CD4-positive, alpha-beta T cell treated with Interleukin-15 for 4 hours (primary cell): ENCODE measurements at regions not wholly inside any gene's neighbourhood (a gene's known extent, or its start where the extent isn't known, plus 50 kb on each side); places are given as distances from the start of the nearest gene placed in this dataset.

ENCODE experiments used
- DNase-seq: peaks from one replicate; pipeline ENCODE4 v3.0.0-alpha.2; 2020; ENCODE audit warnings: low spot score

GRCh38 chrX:42519666-42520231 is 258.2 kb downstream of the PPP1R2C start:
- DNase-seq, result no peak

- no peak for DNase-seq
These were observed 262.0 kb downstream of the PPP1R2C start for GRCh38 chrX:42515939-42516338.

- DNase-seq, result no peak
These were observed 272.9 kb downstream of the PPP1R2C start for GRCh38 chrX:42505016-42505415.

- DNase-seq, result no peak
These were observed 278.3 kb downstream of the PPP1R2C start for GRCh38 chrX:42499620-42500019.

GRCh38 chrX:42497356-42497755 is 280.6 kb downstream of the PPP1R2C start:
- DNase-seq, result no peak

- DNase-seq, result no peak
These were observed 281.7 kb downstream of the PPP1R2C start for GRCh38 chrX:42496239-42496638.

- peak; percentile 14 for DNase-seq
These were observed 282.8 kb downstream of the PPP1R2C start for GRCh38 chrX:42495139-42495538.

- DNase-seq, result no peak
These were observed 286.6 kb downstream of the PPP1R2C start for GRCh38 chrX:42491137-42491907.

- DNase-seq, result no peak
These were observed 287.9 kb downstream of the PPP1R2C start for GRCh38 chrX:42490111-42490510.

GRCh38 chrX:42485601-42486000 is 292.4 kb downstream of the PPP1R2C start:
- no peak for DNase-seq

GRCh38 chrX:42484233-42484632 is 293.7 kb downstream of the PPP1R2C start:
- no peak for DNase-seq

- no peak for DNase-seq
These were observed 300.6 kb downstream of the PPP1R2C start for GRCh38 chrX:42477396-42477795.

- no peak for DNase-seq
These were observed 305.2 kb downstream of the PPP1R2C start for GRCh38 chrX:42472727-42473126.

- DNase-seq, result no peak
These were observed 311.5 kb downstream of the PPP1R2C start for GRCh38 chrX:42466332-42467046.

- no peak for DNase-seq
These were observed 312.1 kb downstream of the PPP1R2C start for GRCh38 chrX:42465821-42466220.

GRCh38 chrX:42463706-42464490 is 314.1 kb downstream of the PPP1R2C start:
- no peak for DNase-seq

GRCh38 chrX:42462917-42463316 is 315.0 kb downstream of the PPP1R2C start:
- no peak for DNase-seq

GRCh38 chrX:42460706-42461105 is 317.3 kb downstream of the PPP1R2C start:
- DNase-seq, result no peak

GRCh38 chrX:42459735-42460134 is 318.2 kb downstream of the PPP1R2C start:
- DNase-seq, result no peak

- DNase-seq, result no peak
These were observed 321.7 kb downstream of the PPP1R2C start for GRCh38 chrX:42456176-42456700.

GRCh38 chrX:42450228-42450627 is 327.7 kb downstream of the PPP1R2C start:
- DNase-seq, result no peak

- DNase-seq, result no peak
These were observed 334.7 kb downstream of the PPP1R2C start for GRCh38 chrX:42443267-42443666.
